Panc1 (cell line): ENCODE measurements at regions not wholly inside any gene's neighbourhood (a gene's known extent, or its start where the extent isn't known, plus 50 kb on each side); places are given as distances from the start of the nearest gene placed in this dataset.

Experiments
- ATAC-seq: fragments of 200-7000 bp; cut with Tn5 transposase; 2 replicates; pipeline ENCODE4 v1.9.1; 2020; ENCODE audit warnings: mild to moderate bottlenecking, moderate library complexity
- BruUV-seq: library from RNA; stranded (reverse); fragments of 400-500 nt; replicated peaks from 2 replicates; lab custom pipeline; 2021; lab: Mats Ljungman, UMichigan
- CTCF ChIA-PET: fragments of 300-600 bp; sonication (Branson Sonifier 250); formaldehyde crosslinking; loops from one replicate; lab custom pipeline; 2022; ENCODE audit warnings: antibody characterized with exemption; lab: Charles Lee
- POLR2A ChIA-PET: fragments of 300-600 bp; sonication (Branson Sonifier 250); formaldehyde crosslinking; loops from one replicate; lab custom pipeline; 2022; ENCODE audit warnings: antibody characterized with exemption; lab: Charles Lee
- DNase-seq: peaks from one replicate; pipeline ENCODE4 v3.0.0-alpha.2; 2010; ENCODE audit warnings: low read depth, low spot score
- H3K27ac ChIP-seq: 2 replicates; pipeline ENCODE4 v1.5.1; 2011; ENCODE audit warnings: mild to moderate bottlenecking, low read length, inconsistent platforms
- H3K27me3 ChIP-seq: fragments of 200-500 bp; sonication (Bioruptor generic); 2 replicates; pipeline ENCODE4 v1.6.0; 2014; ENCODE audit warnings: low read length, inconsistent platforms; ENCODE audit not compliant: control insufficient read depth, insufficient read depth
- H3K36me3 ChIP-seq: fragments of 200-500 bp; sonication (Bioruptor generic); 2 replicates; pipeline ENCODE4 v1.5.1; 2014; ENCODE audit warnings: inconsistent platforms, mild to moderate bottlenecking, low read length, moderate library complexity; ENCODE audit not compliant: control insufficient read depth, insufficient read depth
- H3K4me1 ChIP-seq: 2 replicates; pipeline ENCODE4 v1.5.1; 2011; ENCODE audit warnings: inconsistent platforms, mild to moderate bottlenecking, low read length, moderate library complexity; ENCODE audit not compliant: control insufficient read depth, insufficient read depth
- H3K4me3 ChIP-seq, 2 experiments: 2 replicates each; pipeline ENCODE4 v1.5.1; 2011 to 2012; ENCODE audit warnings: low read depth in 2 of 2, low read length in 2 of 2, mild to moderate bottlenecking in 2 of 2, inconsistent platforms in 1 of 2, moderate library complexity in 1 of 2
- H3K9me3 ChIP-seq: fragments of 200-500 bp; sonication (Bioruptor generic); 2 replicates; pipeline ENCODE4 v1.5.1; 2014; ENCODE audit warnings: low read depth, mild to moderate bottlenecking, inconsistent platforms, low read length, moderate library complexity; ENCODE audit not compliant: control insufficient read depth, insufficient read depth
- CTCF ChIP-seq: fragments of 450-650 bp; IDR thresholded peaks from 2 replicates; pipeline ENCODE4 v1.5.1; 2017; ENCODE audit warnings: mild to moderate bottlenecking
- POLR2AphosphoS5 ChIP-seq: IDR thresholded peaks from 2 replicates; pipeline ENCODE4 v1.6.1; 2012; ENCODE audit warnings: mild to moderate bottlenecking, low read depth, low read length, moderate library complexity
- REST ChIP-seq, 2 experiments: IDR thresholded peaks; 2 replicates each; pipeline ENCODE4 v1.6.1; 2011 to 2012; ENCODE audit warnings: low read depth in 2 of 2, control low read depth in 1 of 2, low read length in 1 of 2, mild to moderate bottlenecking in 1 of 2, moderate library complexity in 1 of 2; ENCODE audit not compliant: insufficient read depth in 1 of 2
- SIN3A ChIP-seq: IDR thresholded peaks from 2 replicates; pipeline ENCODE4 v1.6.1; 2012; ENCODE audit warnings: low read depth, mild to moderate bottlenecking, low read length, moderate library complexity, borderline replicate concordance; ENCODE audit not compliant: insufficient read depth
- TCF7L2 ChIP-seq: IDR thresholded peaks from 2 replicates; pipeline ENCODE4 v1.6.1; 2011; ENCODE audit warnings: mild to moderate bottlenecking, low read depth, low read length, inconsistent platforms
- in situ Hi-C: cut with HindIII; loops from 2 replicates; pipeline ENCODE4 v1.10.0; 2016; ENCODE audit warnings: low sequenced_read_pairs, low pct_unique_long_range_greater_than_20kb
- intact Hi-C: fragments of 100-400 bp; cut with micrococcal nuclease; formaldehyde crosslinking; loops from one replicate; pipeline ENCODE4 v1.10.0; 2022; ENCODE audit not compliant: unreplicated experiment

GRCh38 chr2:230600881-230601280 lies 111.8 kb upstream of the CAB39 start:
- Histone ChIP-seq H3K4me1 (no peaks in the 10 kb centered on the region), H3K4me3 (no peak overlapping the region), H3K27me3 (no peaks in the 10 kb centered on the region), H3K27ac (no peak overlapping the region), H3K36me3 (no peaks in the 10 kb centered on the region), H3K9me3 (no peaks in the 10 kb centered on the region)
- in situ Hi-C loops (no loop called here), intact Hi-C loops (no loop called here)
- POLR2A ChIA-PET = no interaction called here
- no peak for ATAC-seq
- DNase-seq = no peak
- TF ChIP-seq CTCF (no peak), REST (IDR thresholded peaks at IDR 0.05; ENCODE audit: insufficient read depth in 1 of 2, low read depth in 2 of 2, low read length in 1 of 2) (no peak), POLR2AphosphoS5 (no peak)
- BruUV-seq = no TSS peak
- CTCF ChIA-PET = no interaction called here

- no peaks in the 10 kb centered on the region for H3K27me3 ChIP-seq
- no peaks in the 10 kb centered on the region for H3K9me3 ChIP-seq
- H3K4me3 ChIP-seq = no peak overlapping the region
- intact Hi-C loops (no loop called here), in situ Hi-C loops (no loop called here)
- POLR2A ChIA-PET = no interaction called here
- no TSS peak for BruUV-seq
- CTCF ChIA-PET = no interaction called here
- TF ChIP-seq REST (IDR thresholded peaks at IDR 0.05; ENCODE audit: insufficient read depth in 1 of 2, low read depth in 2 of 2, low read length in 1 of 2) (no peak), POLR2AphosphoS5 (no peak), CTCF (no peak), TCF7L2 (no peak), SIN3A (no peak)
- H3K27ac ChIP-seq = no peak overlapping the region
- no peaks in the 10 kb centered on the region for H3K36me3 ChIP-seq
- ATAC-seq = no peak
- no peaks in the 10 kb centered on the region for H3K4me1 ChIP-seq
- no peak for DNase-seq
Observed at GRCh38 chr2:230601510-230601909, 111.1 kb upstream of the CAB39 start.
